Chondrocyte (in vitro differentiated cells): ENCODE measurements at regions not wholly inside any gene's neighbourhood (a gene's known extent, or its start where the extent isn't known, plus 50 kb on each side); places are given as distances from the start of the nearest gene placed in this dataset.

Experiments
- DNase-seq: peaks from one replicate; pipeline ENCODE4 v3.0.0; 2021; ENCODE audit warnings: mixed read lengths, low spot score
- H3K27ac Mint-ChIP-seq: one replicate; pipeline ENCODE4 v1.8.0; 2021; ENCODE audit warnings: mild to moderate bottlenecking, moderate library complexity, mixed read lengths; ENCODE audit not compliant: unreplicated experiment
- H3K27me3 Mint-ChIP-seq: 2 replicates; pipeline ENCODE4 v1.8.0; 2021; ENCODE audit warnings: low read depth, mixed read lengths
- H3K36me3 Mint-ChIP-seq: 2 replicates; pipeline ENCODE4 v1.8.0; 2021; ENCODE audit warnings: low read depth, mixed read lengths
- H3K4me1 Mint-ChIP-seq: 2 replicates; pipeline ENCODE4 v1.8.0; 2021; ENCODE audit warnings: low read depth, mild to moderate bottlenecking, mixed read lengths
- H3K4me3 Mint-ChIP-seq: one replicate; pipeline ENCODE4 v1.8.0; 2021; ENCODE audit warnings: mild to moderate bottlenecking, moderate library complexity, mixed read lengths; ENCODE audit not compliant: unreplicated experiment
- H3K9me3 Mint-ChIP-seq: 2 replicates; pipeline ENCODE4 v1.8.0; 2021; ENCODE audit warnings: low read depth, mixed read lengths
- CTCF ChIP-seq: fragments of 200-600 bp; sonication (generic); IDR thresholded peaks from 2 replicates; pipeline ENCODE4 v1.5.0; 2021; ENCODE audit warnings: antibody characterized with exemption, mild to moderate bottlenecking, moderate library complexity

- peaks cover 2% of the 10 kb centered on the region for H3K9me3 Mint-ChIP-seq
- no peak for TF ChIP-seq CTCF
- DNase-seq, result no peak
- H3K27me3 Mint-ChIP-seq, result no peaks in the 10 kb centered on the region
- H3K27ac Mint-ChIP-seq, result no peak overlapping the region
- no peaks in the 10 kb centered on the region for H3K4me1 Mint-ChIP-seq
- H3K4me3 Mint-ChIP-seq, result no peak overlapping the region
- H3K36me3 Mint-ChIP-seq, result no peaks in the 10 kb centered on the region
Measured at GRCh38 chr12:126950266-126950665, 1316.7 kb upstream of the TMEM132C start.

- no peak for DNase-seq
- Mint-ChIP-seq H3K4me1 (no peaks in the 10 kb centered on the region), H3K9me3 (peaks cover 7% of the 10 kb centered on the region), H3K4me3 (no peak overlapping the region), H3K36me3 (no peaks in the 10 kb centered on the region), H3K27me3 (no peaks in the 10 kb centered on the region), H3K27ac (no peak overlapping the region)
- no peak for TF ChIP-seq CTCF
Measured at GRCh38 chr12:126952096-126953007, 1314.6 kb upstream of the TMEM132C start.

DNA sequence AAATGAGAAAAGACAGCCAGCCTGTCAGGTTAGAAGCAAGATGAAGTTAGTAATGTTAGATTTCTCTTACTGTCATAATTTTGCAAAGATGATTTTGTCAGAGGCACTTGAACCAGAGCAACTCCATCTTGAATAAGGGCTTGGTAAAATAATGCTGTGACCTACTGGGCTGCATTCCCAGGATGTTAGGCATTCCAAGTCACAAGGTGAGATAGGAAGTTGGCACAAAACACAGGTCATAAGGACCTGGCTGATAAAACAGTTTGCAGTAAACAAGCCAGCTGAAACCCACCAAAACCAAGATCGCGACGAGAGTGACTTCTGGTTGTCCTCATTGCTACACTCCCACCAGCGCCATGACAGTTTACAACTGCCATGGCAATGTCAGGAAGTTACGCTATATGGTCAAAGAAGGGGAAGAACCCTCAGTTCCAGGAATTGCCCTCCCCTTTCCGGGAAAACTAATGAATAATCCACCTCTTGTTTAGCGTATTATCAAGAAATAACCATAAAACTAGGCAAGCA is 1313.5 kb upstream of the TMEM132C start:
- Mint-ChIP-seq H3K9me3 (peaks cover 7% of the 10 kb centered on the region), H3K27ac (no peak overlapping the region), H3K4me3 (no peak overlapping the region), H3K36me3 (no peaks in the 10 kb centered on the region), H3K27me3 (no peaks in the 10 kb centered on the region), H3K4me1 (no peaks in the 10 kb centered on the region)
- DNase-seq, result no peak
- TF ChIP-seq CTCF, result no peak

- H3K36me3 Mint-ChIP-seq, result no peaks in the 10 kb centered on the region
- no peak for DNase-seq
- H3K27me3 Mint-ChIP-seq, result no peaks in the 10 kb centered on the region
- no peak for TF ChIP-seq CTCF
- H3K27ac Mint-ChIP-seq, result no peak overlapping the region
- H3K9me3 Mint-ChIP-seq, result peaks cover 16% of the 10 kb centered on the region
- H3K4me1 Mint-ChIP-seq, result no peaks in the 10 kb centered on the region
- H3K4me3 Mint-ChIP-seq, result no peak overlapping the region
Measured at GRCh38 chr12:126960221-126960620, 1306.7 kb upstream of the TMEM132C start.

GRCh38 chr12:126960709-126961108 is 1306.3 kb upstream of the TMEM132C start:
- no peaks in the 10 kb centered on the region for H3K36me3 Mint-ChIP-seq
- no peaks in the 10 kb centered on the region for H3K27me3 Mint-ChIP-seq
- no peak for TF ChIP-seq CTCF

More at GRCh38 chr12:126960709-126961108, 1306.3 kb upstream of the TMEM132C start:
- no peak overlapping the region for H3K4me3 Mint-ChIP-seq
- H3K4me1 Mint-ChIP-seq, result no peaks in the 10 kb centered on the region
- DNase-seq, result no peak
- peaks cover 14% of the 10 kb centered on the region for H3K9me3 Mint-ChIP-seq
- no peak overlapping the region for H3K27ac Mint-ChIP-seq
